Coronary artery (tissue), 2 donors: ENCODE measurements at regions not wholly inside any gene's neighbourhood (a gene's known extent, or its start where the extent isn't known, plus 50 kb on each side); places are given as distances from the start of the nearest gene placed in this dataset.

Experiments
- DNase-seq: peaks from one replicate; pipeline ENCODE4 v3.0.0-alpha.2; 2017; ENCODE audit warnings: low spot score
- H3K27ac ChIP-seq, 2 donors: fragments of 200-600 bp; sonication (generic); one replicate each; pipeline ENCODE4 v1.5.1; 2016 to 2019
- H3K4me3 ChIP-seq: fragments of 200-600 bp; sonication (generic); 2 replicates; pipeline ENCODE4 v1.5.1; 2016; ENCODE audit warnings: mild to moderate bottlenecking, moderate library complexity
- CTCF ChIP-seq: fragments of 200-600 bp; sonication (generic); IDR thresholded peaks from one replicate; pipeline ENCODE4 v1.5.1; 2019; ENCODE audit warnings: antibody characterized with exemption

- Histone ChIP-seq H3K27ac (no peak overlapping the region), H3K4me3 (no peak overlapping the region)
- no peak for DNase-seq
- no peak for TF ChIP-seq CTCF
Measured at GRCh38 chr21:16250273-16250672, 520.5 kb downstream of the USP25 start.

- no peak for TF ChIP-seq CTCF
- no peak for DNase-seq
- H3K4me3 ChIP-seq, result no peak overlapping the region
- no peak overlapping the region for H3K27ac ChIP-seq
Measured at GRCh38 chr21:16258844-16259611, 529.2 kb downstream of the USP25 start.

GRCh38 chr21:16262091-16262490, 532.3 kb downstream of the USP25 start:
- no peak overlapping the region for H3K27ac ChIP-seq
- H3K4me3 ChIP-seq, result no peak overlapping the region
- TF ChIP-seq CTCF, result no peak
- DNase-seq, result no peak

GRCh38 chr21:16264319-16264718, 534.5 kb downstream of the USP25 start:
- DNase-seq, result no peak
- Histone ChIP-seq H3K4me3 (peak overlapping the region; percentile 54), H3K27ac (peak overlapping the region in 1 of 2 donors; percentile 20)
- TF ChIP-seq CTCF, result no peak

- TF ChIP-seq CTCF, result no peak
Measured at GRCh38 chr21:16269476-16269875, 539.7 kb downstream of the USP25 start.

GRCh38 chr21:16279731-16280581, 550.2 kb downstream of the USP25 start:
- Histone ChIP-seq H3K4me3 (peak overlapping the region; percentile 52), H3K27ac (peak overlapping the region; percentile 8 to 75)
- DNase-seq, result peak; percentile 72
- no peak for TF ChIP-seq CTCF

More at GRCh38 chr21:16269476-16269875, 539.7 kb downstream of the USP25 start:
- Histone ChIP-seq H3K4me3 (no peak overlapping the region), H3K27ac (no peak overlapping the region)
- DNase-seq, result no peak
